ENCODE measurements at regions not wholly inside any gene's neighbourhood (a gene's known extent, or its start where the extent isn't known, plus 50 kb on each side); places are given as distances from the start of the nearest gene placed in this dataset.

DNA sequence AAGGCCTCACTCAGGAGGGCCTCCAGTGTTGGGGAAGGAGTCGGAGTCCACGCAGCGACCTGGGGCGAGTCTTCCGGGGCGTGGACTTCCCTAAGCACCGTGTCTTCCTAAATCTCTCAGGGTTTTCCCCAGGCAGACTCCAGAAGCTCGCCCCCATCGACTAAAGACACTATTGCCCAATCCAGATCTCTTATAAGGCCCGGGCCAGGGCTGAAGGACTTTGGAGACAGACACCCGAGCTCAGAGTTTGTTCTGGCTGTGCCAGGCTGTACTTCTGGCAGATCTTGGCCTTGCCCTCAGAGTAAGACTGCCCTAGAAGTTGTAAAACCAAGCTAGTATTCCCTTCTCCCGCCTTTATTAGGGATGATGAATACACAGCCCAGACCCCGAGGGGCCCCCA lies 191.4 kb downstream of the BUD13 start:
- H3K4me3 Mint-ChIP-seq, result peak overlapping the region; percentile 46
- no peaks in the 10 kb centered on the region for H3K9me3 ChIP-seq (ENCODE audit: control insufficient read depth, low read length)
- 41 to 68% methylated on average over 5 to 13 of the region's 13 CpGs for WGBS, 2 experiments (ENCODE audit: insufficient coverage in 1 of 2, insufficient read length in 1 of 2)
- peak; percentile 70 for DNase-seq
- H3K27ac ChIP-seq (ENCODE audit: low read depth, low read length), result no peak overlapping the region
- H3K36me3 Mint-ChIP-seq (ENCODE audit: low read depth), result no peaks in the 10 kb centered on the region
- TF ChIP-seq, protein P1, sequence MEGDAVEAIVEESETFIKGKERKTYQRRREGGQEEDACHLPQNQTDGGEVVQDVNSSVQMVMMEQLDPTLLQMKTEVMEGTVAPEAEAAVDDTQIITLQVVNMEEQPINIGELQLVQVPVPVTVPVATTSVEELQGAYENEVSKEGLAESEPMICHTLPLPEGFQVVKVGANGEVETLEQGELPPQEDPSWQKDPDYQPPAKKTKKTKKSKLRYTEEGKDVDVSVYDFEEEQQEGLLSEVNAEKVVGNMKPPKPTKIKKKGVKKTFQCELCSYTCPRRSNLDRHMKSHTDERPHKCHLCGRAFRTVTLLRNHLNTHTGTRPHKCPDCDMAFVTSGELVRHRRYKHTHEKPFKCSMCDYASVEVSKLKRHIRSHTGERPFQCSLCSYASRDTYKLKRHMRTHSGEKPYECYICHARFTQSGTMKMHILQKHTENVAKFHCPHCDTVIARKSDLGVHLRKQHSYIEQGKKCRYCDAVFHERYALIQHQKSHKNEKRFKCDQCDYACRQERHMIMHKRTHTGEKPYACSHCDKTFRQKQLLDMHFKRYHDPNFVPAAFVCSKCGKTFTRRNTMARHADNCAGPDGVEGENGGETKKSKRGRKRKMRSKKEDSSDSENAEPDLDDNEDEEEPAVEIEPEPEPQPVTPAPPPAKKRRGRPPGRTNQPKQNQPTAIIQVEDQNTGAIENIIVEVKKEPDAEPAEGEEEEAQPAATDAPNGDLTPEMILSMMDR (conservative IDR thresholded peaks at IDR 0.05), result no peak
- peaks cover 39% of the 10 kb centered on the region for H3K4me1 Mint-ChIP-seq
- H3K9ac ChIP-seq (ENCODE audit: extremely low read depth, low read length, poor library complexity, severe bottlenecking), result no peak overlapping the region
- no peak overlapping the region for H3K27ac Mint-ChIP-seq
- H3K27me3 ChIP-seq (ENCODE audit: control insufficient read depth, insufficient read depth, low read length, poor library complexity, severe bottlenecking), result peaks cover 90% of the 10 kb centered on the region
- H3K36me3 ChIP-seq (ENCODE audit: control insufficient read depth, insufficient read depth, low read length), result no peaks in the 10 kb centered on the region
- H3K4me1 ChIP-seq (ENCODE audit: control insufficient read depth, insufficient read depth, low read length), result peaks cover 9% of the 10 kb centered on the region
- H3K4me3 ChIP-seq (ENCODE audit: low read length), result no peak overlapping the region
- H3K27me3 Mint-ChIP-seq (ENCODE audit: insufficient read depth), result peaks cover 95% of the 10 kb centered on the region
- H3K9me3 Mint-ChIP-seq, result no peaks in the 10 kb centered on the region

- TF ChIP-seq, protein P1 (conservative IDR thresholded peaks at IDR 0.05), result no peak
- Histone ChIP-seq H3K27ac (ENCODE audit: low read depth, low read length) (no peak overlapping the region), H3K4me3 (ENCODE audit: low read length) (peak overlapping the region; percentile 65), H3K9me3 (ENCODE audit: control insufficient read depth, low read length) (no peaks in the 10 kb centered on the region), H3K4me1 (ENCODE audit: control insufficient read depth, insufficient read depth, low read length) (peaks cover 9% of the 10 kb centered on the region), H3K36me3 (ENCODE audit: control insufficient read depth, insufficient read depth, low read length) (no peaks in the 10 kb centered on the region), H3K27me3 (ENCODE audit: control insufficient read depth, insufficient read depth, low read length, poor library complexity, severe bottlenecking) (peaks cover 86% of the 10 kb centered on the region), H3K9ac (ENCODE audit: extremely low read depth, low read length, poor library complexity, severe bottlenecking) (no peak overlapping the region)
- peaks cover 34% of the 10 kb centered on the region for H3K4me1 Mint-ChIP-seq
- no peaks in the 10 kb centered on the region for H3K36me3 Mint-ChIP-seq (ENCODE audit: low read depth)
- H3K9me3 Mint-ChIP-seq, result no peaks in the 10 kb centered on the region
- peak overlapping the region; percentile 46 for H3K4me3 Mint-ChIP-seq
- no peak overlapping the region for H3K27ac Mint-ChIP-seq
- peak; percentile 94 for DNase-seq
- WGBS, 2 experiments (ENCODE audit: insufficient coverage in 1 of 2, insufficient read length in 1 of 2), result 6 to 9% methylated on average over 16 to 38 of the region's 38 CpGs
- peaks cover 90% of the 10 kb centered on the region for H3K27me3 Mint-ChIP-seq (ENCODE audit: insufficient read depth)
Observed at GRCh38 chr11:116580799-116581198, 192.0 kb downstream of the BUD13 start.

DNA sequence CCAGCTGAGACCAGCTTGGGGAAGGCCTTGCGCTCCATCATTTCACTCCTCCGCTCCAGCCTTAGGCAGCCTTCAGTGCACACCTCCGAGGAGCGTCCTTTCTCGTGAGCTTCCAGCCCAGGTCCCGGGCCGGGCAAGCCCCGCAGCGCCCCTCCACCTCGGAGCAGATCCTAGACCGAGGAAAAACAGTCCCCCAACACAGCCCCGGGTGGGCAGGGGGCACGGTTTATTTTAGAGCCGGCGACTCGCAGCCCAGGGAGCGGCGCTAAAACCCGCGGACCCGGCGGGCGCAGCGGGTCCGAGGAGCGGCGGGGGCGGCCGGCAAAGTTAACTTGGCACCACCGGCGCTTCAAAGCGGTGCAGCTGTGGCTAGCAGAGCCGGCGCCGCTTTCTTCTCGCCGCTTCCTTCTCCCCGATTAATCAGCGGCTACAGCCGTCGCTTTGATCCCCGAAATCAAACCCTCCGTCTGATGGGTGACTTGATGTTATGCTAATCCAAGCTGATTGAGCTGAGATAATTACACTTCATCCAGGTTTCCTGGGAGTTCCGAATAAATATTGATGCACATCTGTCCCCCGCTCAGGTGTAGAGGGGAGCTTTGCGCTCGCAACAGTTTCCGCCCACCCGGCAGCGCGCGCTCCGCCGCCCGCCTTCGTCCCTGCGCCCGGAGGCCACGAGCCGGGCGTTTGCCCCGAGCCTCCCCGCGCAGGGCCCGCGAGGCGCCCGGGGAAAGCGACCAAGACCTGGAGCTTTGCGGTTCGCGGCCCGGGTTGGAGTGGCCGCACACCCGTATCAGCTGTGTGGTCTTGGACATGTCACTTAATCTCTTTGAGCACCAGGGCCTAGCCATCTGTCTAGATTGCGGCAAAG lies 192.7 kb downstream of the BUD13 start:
- no peak overlapping the region for H3K27ac ChIP-seq (ENCODE audit: low read depth, low read length)
- TF ChIP-seq, protein P1 (conservative IDR thresholded peaks at IDR 0.05), result peak; percentile 42
- peaks cover 32% of the 10 kb centered on the region for H3K4me1 Mint-ChIP-seq
- 1 to 2% methylated on average over 21 to 76 of the region's 76 CpGs for WGBS, 2 experiments (ENCODE audit: insufficient coverage in 1 of 2, insufficient read length in 1 of 2)
- peak overlapping the region; percentile 65 for H3K4me3 ChIP-seq (ENCODE audit: low read length)
- peak overlapping the region; percentile 46 for H3K4me3 Mint-ChIP-seq
- peaks cover 87% of the 10 kb centered on the region for H3K27me3 Mint-ChIP-seq (ENCODE audit: insufficient read depth)
- no peaks in the 10 kb centered on the region for H3K9me3 ChIP-seq (ENCODE audit: control insufficient read depth, low read length)
- peak; percentile 84 for DNase-seq
- peaks cover 81% of the 10 kb centered on the region for H3K27me3 ChIP-seq (ENCODE audit: control insufficient read depth, insufficient read depth, low read length, poor library complexity, severe bottlenecking)
- H3K36me3 ChIP-seq (ENCODE audit: control insufficient read depth, insufficient read depth, low read length), result no peaks in the 10 kb centered on the region
- H3K9me3 Mint-ChIP-seq, result no peaks in the 10 kb centered on the region
- H3K9ac ChIP-seq (ENCODE audit: extremely low read depth, low read length, poor library complexity, severe bottlenecking), result no peak overlapping the region
- H3K4me1 ChIP-seq (ENCODE audit: control insufficient read depth, insufficient read depth, low read length), result peaks cover 9% of the 10 kb centered on the region
- no peak overlapping the region for H3K27ac Mint-ChIP-seq
- H3K36me3 Mint-ChIP-seq (ENCODE audit: low read depth), result no peaks in the 10 kb centered on the region

Data from endodermal cell (in vitro differentiated cells).